ENCODE measurements at regions not wholly inside any gene's neighbourhood (a gene's known extent, or its start where the extent isn't known, plus 50 kb on each side); places are given as distances from the start of the nearest gene placed in this dataset.

DNA sequence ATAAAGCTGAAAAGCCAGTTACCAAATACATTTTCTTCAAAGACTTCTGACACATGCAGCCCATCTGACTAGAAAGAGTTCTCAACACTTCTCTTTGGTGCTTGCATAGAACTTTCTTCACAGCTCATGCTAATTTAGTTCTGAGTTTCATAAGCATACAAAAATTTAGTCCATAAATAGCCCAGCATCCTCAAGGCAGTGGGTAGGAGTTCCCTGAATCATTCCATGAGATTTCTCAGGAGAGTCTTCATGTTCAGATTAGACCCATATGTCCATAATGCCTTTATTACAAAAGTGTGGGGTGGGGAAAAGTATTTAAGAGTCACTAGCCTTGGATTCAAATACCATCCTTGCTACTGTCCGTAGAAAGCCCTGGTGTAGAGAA is 290.2 kb upstream of the RGMB start:
- TF ChIP-seq, protein P1, sequence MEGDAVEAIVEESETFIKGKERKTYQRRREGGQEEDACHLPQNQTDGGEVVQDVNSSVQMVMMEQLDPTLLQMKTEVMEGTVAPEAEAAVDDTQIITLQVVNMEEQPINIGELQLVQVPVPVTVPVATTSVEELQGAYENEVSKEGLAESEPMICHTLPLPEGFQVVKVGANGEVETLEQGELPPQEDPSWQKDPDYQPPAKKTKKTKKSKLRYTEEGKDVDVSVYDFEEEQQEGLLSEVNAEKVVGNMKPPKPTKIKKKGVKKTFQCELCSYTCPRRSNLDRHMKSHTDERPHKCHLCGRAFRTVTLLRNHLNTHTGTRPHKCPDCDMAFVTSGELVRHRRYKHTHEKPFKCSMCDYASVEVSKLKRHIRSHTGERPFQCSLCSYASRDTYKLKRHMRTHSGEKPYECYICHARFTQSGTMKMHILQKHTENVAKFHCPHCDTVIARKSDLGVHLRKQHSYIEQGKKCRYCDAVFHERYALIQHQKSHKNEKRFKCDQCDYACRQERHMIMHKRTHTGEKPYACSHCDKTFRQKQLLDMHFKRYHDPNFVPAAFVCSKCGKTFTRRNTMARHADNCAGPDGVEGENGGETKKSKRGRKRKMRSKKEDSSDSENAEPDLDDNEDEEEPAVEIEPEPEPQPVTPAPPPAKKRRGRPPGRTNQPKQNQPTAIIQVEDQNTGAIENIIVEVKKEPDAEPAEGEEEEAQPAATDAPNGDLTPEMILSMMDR (IDR thresholded peaks at IDR 0.05), result no peak
- TF ChIP-seq POLR2AphosphoS5 (IDR thresholded peaks at IDR 0.05; ENCODE audit: low read depth, low read length), result no peak
- TF ChIP-seq, protein P2, sequence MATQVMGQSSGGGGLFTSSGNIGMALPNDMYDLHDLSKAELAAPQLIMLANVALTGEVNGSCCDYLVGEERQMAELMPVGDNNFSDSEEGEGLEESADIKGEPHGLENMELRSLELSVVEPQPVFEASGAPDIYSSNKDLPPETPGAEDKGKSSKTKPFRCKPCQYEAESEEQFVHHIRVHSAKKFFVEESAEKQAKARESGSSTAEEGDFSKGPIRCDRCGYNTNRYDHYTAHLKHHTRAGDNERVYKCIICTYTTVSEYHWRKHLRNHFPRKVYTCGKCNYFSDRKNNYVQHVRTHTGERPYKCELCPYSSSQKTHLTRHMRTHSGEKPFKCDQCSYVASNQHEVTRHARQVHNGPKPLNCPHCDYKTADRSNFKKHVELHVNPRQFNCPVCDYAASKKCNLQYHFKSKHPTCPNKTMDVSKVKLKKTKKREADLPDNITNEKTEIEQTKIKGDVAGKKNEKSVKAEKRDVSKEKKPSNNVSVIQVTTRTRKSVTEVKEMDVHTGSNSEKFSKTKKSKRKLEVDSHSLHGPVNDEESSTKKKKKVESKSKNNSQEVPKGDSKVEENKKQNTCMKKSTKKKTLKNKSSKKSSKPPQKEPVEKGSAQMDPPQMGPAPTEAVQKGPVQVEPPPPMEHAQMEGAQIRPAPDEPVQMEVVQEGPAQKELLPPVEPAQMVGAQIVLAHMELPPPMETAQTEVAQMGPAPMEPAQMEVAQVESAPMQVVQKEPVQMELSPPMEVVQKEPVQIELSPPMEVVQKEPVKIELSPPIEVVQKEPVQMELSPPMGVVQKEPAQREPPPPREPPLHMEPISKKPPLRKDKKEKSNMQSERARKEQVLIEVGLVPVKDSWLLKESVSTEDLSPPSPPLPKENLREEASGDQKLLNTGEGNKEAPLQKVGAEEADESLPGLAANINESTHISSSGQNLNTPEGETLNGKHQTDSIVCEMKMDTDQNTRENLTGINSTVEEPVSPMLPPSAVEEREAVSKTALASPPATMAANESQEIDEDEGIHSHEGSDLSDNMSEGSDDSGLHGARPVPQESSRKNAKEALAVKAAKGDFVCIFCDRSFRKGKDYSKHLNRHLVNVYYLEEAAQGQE (IDR thresholded peaks at IDR 0.05; ENCODE audit: insufficient read depth in 1 of 2, low read depth in 2 of 2, low read length in 1 of 2), result no peak
- TF ChIP-seq SIN3A (IDR thresholded peaks at IDR 0.05; ENCODE audit: borderline replicate concordance, insufficient read depth, low read depth, low read length), result no peak
